HL-60 (cell line): ENCODE measurements at regions not wholly inside any gene's neighbourhood (a gene's known extent, or its start where the extent isn't known, plus 50 kb on each side); places are given as distances from the start of the nearest gene placed in this dataset.

ENCODE experiments used
- DNase-seq, 2 experiments: peaks; one replicate each; pipeline ENCODE4 v3.0.0-alpha.2; 2010 to 2020; ENCODE audit warnings: low read depth in 1 of 2, low spot score in 1 of 2
- H3K27ac ChIP-seq: fragments of 250-450 bp; sonication (Bioruptor Pico); replicated peaks from 2 replicates; pipeline ENCODE4 v1.5.1; 2020; ENCODE audit warnings: mild to moderate bottlenecking, moderate library complexity
- H3K27me3 ChIP-seq: fragments of 250-450 bp; sonication (Bioruptor Pico); 2 replicates; pipeline ENCODE4 v1.5.1; 2021; ENCODE audit warnings: mild to moderate bottlenecking, moderate library complexity; ENCODE audit not compliant: insufficient read depth, poor library complexity, severe bottlenecking
- H3K4me3 ChIP-seq: replicated peaks from 2 replicates; pipeline ENCODE4 v1.5.1; 2011; ENCODE audit warnings: mild to moderate bottlenecking, control low read depth, low read length; ENCODE audit not compliant: insufficient read depth
- GABPA ChIP-seq: IDR thresholded peaks from 2 replicates; pipeline ENCODE4 v1.6.1; 2012; ENCODE audit warnings: low read depth
- POLR2AphosphoS5 ChIP-seq: IDR thresholded peaks from 2 replicates; pipeline ENCODE4 v1.6.1; 2012; ENCODE audit warnings: low read depth
- SPI1 ChIP-seq: IDR thresholded peaks from 2 replicates; pipeline ENCODE4 v1.6.1; 2012; ENCODE audit warnings: low read depth, mild to moderate bottlenecking, borderline replicate concordance
- TF ChIP-seq, protein P1 (sequence below): IDR thresholded peaks from one replicate; pipeline ENCODE4 v1.5.1; 2011; ENCODE audit warnings: low read length, control low read depth, inconsistent platforms; ENCODE audit not compliant: insufficient read depth
- TF ChIP-seq, protein P2 (sequence below): IDR thresholded peaks from 2 replicates; pipeline ENCODE4 v1.6.1; 2012; ENCODE audit warnings: low read depth; ENCODE audit not compliant: insufficient replicate concordance

DNA sequence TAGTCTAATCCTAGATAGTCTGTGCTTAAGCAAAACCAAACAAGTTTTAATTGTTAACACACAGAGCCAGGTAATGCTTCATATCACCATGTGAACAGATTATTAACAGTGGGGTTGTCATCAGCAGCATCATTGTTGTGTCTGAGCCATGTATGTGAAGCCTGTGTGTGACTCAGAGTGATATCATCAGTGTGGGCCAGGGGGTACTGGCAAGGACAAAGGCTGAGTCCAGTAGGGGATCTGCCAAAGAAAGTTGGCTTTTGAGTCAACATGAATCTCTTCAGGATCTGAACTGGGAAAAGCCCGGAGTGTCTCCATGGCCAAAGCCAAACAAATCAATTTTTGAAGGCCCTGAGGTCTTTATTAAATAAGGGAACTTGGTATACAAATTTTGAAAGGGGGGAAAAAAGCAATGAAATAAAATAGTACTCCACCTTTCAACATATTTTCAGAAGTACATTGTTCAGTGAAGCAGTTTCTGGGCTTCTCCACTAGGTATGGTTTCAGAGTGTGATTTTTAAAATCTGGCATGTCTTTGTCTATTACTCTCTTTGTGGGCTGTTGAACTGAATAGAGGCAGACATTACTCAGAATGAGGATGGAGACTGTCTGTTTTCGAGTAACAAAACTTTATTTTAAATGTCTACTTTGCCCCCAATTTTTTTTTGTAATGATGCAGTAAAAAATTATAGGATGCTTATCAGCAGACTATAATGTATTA is 444.2 kb upstream of the JAG1 start:
- Histone ChIP-seq H3K27me3 (no peaks in the 10 kb centered on the region), H3K4me3 (no peak overlapping the region), H3K27ac (no peak overlapping the region)
- no peak for TF ChIP-seq GABPA
- no peak for TF ChIP-seq POLR2AphosphoS5
- no peak for TF ChIP-seq SPI1
- TF ChIP-seq, protein P1, sequence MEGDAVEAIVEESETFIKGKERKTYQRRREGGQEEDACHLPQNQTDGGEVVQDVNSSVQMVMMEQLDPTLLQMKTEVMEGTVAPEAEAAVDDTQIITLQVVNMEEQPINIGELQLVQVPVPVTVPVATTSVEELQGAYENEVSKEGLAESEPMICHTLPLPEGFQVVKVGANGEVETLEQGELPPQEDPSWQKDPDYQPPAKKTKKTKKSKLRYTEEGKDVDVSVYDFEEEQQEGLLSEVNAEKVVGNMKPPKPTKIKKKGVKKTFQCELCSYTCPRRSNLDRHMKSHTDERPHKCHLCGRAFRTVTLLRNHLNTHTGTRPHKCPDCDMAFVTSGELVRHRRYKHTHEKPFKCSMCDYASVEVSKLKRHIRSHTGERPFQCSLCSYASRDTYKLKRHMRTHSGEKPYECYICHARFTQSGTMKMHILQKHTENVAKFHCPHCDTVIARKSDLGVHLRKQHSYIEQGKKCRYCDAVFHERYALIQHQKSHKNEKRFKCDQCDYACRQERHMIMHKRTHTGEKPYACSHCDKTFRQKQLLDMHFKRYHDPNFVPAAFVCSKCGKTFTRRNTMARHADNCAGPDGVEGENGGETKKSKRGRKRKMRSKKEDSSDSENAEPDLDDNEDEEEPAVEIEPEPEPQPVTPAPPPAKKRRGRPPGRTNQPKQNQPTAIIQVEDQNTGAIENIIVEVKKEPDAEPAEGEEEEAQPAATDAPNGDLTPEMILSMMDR: no peak
- TF ChIP-seq, protein P2, sequence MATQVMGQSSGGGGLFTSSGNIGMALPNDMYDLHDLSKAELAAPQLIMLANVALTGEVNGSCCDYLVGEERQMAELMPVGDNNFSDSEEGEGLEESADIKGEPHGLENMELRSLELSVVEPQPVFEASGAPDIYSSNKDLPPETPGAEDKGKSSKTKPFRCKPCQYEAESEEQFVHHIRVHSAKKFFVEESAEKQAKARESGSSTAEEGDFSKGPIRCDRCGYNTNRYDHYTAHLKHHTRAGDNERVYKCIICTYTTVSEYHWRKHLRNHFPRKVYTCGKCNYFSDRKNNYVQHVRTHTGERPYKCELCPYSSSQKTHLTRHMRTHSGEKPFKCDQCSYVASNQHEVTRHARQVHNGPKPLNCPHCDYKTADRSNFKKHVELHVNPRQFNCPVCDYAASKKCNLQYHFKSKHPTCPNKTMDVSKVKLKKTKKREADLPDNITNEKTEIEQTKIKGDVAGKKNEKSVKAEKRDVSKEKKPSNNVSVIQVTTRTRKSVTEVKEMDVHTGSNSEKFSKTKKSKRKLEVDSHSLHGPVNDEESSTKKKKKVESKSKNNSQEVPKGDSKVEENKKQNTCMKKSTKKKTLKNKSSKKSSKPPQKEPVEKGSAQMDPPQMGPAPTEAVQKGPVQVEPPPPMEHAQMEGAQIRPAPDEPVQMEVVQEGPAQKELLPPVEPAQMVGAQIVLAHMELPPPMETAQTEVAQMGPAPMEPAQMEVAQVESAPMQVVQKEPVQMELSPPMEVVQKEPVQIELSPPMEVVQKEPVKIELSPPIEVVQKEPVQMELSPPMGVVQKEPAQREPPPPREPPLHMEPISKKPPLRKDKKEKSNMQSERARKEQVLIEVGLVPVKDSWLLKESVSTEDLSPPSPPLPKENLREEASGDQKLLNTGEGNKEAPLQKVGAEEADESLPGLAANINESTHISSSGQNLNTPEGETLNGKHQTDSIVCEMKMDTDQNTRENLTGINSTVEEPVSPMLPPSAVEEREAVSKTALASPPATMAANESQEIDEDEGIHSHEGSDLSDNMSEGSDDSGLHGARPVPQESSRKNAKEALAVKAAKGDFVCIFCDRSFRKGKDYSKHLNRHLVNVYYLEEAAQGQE: no peak
- no peak for DNase-seq

DNA sequence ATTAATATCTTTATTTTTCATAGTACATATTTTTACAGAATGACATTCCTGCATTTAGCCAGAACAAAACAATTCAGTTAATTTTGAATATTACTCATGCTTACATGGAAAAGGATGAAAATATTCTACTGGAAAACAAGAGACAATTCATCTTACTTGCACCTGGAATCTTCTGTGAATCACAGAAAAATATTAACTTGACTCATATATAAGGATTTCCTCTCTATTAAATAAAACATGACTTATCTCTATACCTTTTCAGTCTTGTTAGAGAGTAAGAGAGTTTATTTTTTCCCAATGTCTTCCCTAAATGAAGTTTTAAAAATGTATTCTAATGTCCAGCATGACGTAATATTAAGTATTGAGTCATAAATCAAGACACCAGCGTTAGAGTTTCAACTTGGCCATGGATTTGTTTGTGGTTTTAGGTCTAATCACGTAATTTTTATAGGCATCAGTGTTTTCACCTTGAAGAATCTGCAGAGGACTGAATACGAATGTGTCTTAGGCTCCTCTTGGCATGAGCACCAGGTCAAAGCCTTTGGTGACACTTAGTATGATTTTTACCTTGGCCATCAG is 445.1 kb upstream of the JAG1 start:
- Histone ChIP-seq H3K4me3 (no peak overlapping the region), H3K27ac (no peak overlapping the region), H3K27me3 (no peaks in the 10 kb centered on the region)
- DNase-seq: no peak
- TF ChIP-seq GABPA (no peak), POLR2AphosphoS5 (no peak), SPI1 (no peak)
- TF ChIP-seq, protein P1: no peak
- TF ChIP-seq, protein P2: no peak

DNA sequence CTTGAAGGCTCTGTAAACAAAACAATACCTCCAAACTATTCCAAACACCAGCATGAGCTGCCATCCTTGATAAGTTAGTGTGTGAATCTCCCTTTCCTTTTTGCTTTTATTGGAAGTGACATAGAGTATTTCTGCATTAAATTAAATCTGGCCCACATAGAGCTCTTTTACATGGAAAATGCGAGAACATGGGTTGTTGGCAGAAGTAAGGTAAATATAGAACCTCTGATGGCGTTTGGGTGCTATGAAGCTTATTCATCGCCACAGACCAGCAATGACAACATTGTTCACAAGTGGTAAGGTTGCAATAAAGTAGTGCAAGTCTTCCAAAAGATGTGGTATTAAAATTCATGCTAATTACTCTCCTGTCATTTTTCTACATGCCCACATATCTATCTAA is 445.8 kb upstream of the JAG1 start:
- TF ChIP-seq, protein P2: no peak
- TF ChIP-seq POLR2AphosphoS5 (no peak), GABPA (no peak), SPI1 (no peak)
- TF ChIP-seq, protein P1: no peak
- no peaks in the 10 kb centered on the region for H3K27me3 ChIP-seq
- no peak overlapping the region for H3K4me3 ChIP-seq
- no peak for DNase-seq
- H3K27ac ChIP-seq: no peak overlapping the region
